ENCODE measurements at regions not wholly inside any gene's neighbourhood (a gene's known extent, or its start where the extent isn't known, plus 50 kb on each side); places are given as distances from the start of the nearest gene placed in this dataset.
A peak's percentile ranks its signal among the peaks of the same experiment; 100 is the strongest.

DNA sequence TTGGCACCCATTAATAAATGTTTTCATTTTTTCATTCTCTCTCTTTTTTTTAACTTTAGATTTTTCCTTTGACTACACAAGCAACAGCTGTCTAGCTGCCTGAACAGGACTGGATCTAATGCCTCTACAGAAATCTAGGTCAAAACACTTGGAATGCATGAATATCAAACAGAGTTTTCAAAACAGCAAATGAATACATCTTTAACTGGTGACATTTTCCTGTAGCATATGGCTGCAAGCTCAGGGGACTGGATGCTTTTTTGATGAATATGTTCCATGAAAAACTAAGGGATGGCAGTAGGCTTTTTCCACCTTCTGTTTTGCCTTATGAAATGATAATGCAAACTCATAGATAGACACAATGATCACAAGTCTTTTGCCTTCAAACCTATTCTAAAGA lies 661.7 kb downstream of the MCTP2 start:
- no peak for DNase-seq

DNA sequence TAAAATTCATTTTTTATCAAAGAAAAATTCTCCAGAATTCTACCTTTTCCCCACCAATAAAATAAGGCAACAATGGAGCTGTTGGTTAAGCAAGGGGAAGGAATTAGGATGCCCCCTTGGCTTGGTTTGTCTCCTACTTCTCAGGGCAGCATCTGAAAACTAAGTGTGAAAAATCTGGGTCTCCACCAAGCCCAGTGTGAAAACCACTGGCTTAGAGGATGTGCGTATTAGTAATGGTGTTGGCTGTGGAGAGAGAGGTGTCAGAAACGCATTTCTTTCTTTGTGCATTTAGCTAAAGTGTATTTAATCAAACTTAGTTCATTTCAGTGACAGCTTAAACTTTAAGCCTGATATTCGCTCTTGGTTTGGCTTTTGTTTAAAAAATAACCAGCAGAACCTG lies 662.7 kb downstream of the MCTP2 start:
- no peak for DNase-seq

DNA sequence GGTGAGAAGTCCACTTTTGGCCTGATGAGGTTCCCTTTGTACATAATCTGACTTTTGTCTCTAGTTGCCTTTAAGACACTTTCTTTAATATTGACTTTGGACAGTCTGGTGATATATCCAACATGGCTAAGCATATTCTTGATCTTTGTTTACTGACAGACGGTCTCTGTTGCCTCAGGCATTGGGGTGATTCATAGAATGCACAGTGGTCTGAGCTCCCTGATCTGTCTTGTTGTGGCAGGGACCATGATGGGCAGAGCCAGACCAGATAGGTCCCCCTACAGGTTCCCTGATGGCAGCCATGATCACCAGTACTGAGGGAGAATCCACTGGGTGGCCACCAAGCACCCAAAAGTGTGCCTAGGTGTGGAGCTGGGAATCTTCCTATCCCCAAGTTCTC lies 678.1 kb downstream of the MCTP2 start:
- DNase-seq = no peak

DNA sequence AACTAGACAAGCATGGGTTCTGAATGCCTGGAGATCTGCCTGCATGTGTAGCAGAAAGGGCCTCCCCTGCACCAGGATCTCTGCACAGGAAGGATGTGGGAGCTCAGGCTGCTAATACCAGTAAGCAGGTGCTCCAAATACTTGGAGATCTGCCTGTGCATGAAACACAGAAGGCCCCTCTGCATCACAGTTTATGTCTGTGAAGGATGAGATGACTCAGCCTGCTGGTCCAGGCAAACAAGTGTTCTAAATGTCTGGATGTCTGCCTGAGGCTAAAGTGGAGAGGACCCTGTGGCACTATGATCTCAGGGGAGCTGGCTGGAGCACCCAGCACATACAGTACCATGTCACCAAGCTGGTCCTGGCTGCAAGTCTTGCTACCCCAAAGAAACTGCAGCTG lies 678.8 kb downstream of the MCTP2 start:
- no peak for DNase-seq

DNA sequence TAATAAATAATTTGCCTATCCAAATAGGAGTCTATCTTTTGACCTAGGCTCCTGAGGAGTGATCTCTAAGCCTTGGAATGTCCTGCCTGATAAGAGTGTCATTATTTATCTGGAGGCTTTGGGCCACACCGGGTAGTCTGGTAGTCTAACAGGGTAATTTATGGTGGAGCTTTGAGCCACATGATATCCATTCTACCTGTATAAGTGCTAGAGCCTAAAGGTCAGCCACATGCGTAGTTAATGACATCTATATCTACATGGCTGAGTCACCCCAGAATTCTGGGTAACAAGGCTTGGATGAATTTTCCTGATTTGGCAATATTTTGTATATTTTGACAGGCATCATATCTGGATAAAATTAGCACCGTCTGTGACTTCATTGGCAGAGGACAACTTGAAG lies 681.4 kb downstream of the MCTP2 start:
- DNase-seq = no peak

DNA sequence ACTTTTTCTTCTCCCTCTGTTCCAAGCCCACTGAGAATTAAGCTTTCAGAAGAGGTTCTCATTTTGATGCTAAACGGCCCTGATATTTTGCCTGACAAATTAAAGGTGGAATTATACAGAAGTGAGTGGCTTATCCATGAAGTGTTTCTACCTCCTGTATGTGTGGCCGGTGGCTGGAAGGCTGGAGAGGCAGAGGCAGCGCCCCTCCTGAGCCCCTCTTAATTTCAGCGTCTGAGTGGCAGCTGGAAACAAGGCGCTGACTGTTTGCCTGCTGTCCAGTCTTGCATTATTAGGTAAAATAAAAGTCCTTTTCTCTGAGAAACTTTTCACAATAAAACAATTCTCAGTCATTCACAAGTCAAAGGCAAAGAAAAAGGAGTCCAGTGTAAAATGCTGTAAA lies 685.7 kb downstream of the MCTP2 start:
- no peak for DNase-seq

DNA sequence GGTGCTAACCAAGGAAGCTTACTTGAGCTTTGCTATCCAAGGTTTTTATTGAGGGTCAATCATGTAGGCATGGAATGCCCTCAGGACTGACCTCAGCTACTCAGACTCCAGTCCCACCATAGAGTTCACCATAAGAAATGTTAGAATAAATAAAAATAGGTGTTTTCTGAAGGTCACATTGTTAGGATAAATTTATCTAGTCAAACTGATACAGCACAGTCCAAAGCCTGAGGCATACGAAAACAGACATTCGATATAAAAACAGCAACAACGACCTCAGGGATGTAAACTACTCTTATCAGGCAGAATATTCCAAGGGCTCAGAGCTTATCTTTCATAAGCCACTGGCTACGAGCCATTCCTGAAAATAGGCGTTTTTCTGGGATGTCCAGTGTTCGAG lies 690.6 kb downstream of the MCTP2 start:
- no peak for DNase-seq

DNA sequence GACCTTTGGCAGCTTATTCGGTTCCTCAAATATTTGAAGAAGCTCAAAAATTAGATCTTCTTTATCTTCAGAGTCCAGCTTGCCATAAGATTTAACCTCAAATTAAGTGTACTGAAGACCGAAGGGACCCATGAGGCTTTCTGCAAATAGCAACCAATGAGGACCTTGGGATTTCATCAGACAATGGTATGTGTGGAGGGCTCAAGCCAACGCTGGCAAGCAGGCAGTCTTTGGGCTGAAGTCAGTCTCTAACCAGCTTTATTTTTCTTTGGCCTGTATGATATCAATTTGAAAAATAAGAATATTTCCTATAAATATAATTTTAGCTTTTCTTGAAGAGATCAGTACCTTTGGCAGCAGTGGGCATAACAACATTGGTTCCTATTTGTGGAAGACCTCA lies 692.7 kb downstream of the MCTP2 start:
- no peak for DNase-seq

DNA sequence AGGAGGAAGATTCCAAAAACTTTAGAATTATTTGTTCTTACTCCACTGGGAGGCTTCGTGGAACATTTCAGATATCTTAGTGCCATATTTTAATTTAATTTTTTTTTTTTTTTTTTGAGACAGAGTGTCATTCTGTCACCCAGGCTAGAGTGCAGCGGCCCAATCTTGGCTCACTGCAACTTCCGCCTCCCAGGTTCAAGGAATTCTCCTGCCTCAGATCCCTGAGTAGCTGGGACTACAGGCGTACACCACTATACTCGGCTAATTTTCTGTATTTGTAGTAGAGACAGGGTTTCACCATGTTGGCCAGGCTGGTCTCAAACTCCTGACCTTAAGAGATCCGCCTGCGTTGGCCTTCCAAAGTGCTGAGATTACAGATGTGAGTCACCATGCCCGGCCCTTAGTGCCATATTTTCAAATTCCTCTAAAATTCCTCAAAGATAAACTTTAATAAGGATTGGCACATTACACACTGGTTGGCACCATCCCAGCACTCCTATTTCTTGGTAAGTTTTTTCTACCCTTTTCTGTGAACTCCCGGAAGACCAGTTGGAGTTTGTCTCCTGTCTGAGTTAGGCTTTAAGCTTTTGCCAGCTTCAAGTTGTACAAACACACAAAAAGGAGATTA lies 693.7 kb downstream of the MCTP2 start:
- no peak for DNase-seq

DNA sequence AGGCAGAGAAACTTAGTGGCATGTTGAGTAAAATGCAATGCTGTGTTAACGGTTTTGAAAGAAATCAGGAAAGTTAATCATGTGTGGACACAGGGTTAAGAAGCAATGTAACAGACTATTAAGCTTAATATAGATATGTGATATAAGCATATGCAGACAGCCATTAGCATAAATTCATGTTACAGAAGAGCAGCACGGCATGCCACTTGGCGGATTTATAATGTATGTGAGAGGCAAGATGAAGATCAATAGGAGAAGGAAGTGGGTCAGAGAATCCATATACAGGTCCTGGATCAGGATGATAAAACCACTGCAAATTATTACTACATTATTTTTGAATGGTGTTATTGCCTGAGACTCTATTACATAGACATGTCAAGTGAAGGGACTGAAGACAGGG lies 694.3 kb downstream of the MCTP2 start:
- DNase-seq = no peak

DNA sequence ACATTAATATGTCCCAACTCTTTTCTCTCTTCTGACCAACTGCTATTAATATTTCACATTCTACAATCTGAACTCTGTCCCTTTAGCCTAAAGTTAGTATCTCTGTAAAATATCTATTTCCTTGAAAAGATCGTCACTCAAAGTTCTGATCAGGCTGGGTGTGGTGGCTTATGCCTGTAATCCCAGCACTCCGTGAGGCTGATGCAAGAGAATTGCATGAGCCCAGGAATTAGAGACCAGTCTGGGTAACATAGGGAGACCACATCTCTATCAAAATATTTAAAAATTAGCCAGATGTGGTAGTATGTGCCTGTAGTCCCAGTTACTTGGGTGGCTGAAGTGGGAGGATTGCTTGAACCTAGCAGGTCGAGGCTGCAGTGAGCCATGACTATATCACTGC lies 695.6 kb downstream of the MCTP2 start:
- no peak for DNase-seq

DNA sequence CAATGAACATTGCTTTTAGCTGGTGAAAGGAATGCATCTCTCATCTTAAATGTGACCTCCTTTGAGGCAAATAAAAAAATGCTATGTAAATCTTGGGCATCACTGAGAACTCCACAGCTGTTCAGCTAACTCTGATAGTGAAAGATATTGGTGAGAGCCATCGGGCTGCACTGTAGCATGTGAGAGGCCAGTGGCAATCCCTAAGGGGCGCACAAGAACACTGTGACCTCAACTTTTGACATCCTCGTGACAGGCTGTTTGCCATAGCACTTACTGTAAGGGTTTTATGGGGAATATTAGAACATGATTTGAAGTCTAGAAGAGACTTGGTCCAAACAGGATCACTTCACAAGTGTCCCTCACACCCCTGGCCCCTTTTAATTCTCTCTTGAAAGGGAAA lies 697.9 kb downstream of the MCTP2 start:
- no peak for DNase-seq

DNA sequence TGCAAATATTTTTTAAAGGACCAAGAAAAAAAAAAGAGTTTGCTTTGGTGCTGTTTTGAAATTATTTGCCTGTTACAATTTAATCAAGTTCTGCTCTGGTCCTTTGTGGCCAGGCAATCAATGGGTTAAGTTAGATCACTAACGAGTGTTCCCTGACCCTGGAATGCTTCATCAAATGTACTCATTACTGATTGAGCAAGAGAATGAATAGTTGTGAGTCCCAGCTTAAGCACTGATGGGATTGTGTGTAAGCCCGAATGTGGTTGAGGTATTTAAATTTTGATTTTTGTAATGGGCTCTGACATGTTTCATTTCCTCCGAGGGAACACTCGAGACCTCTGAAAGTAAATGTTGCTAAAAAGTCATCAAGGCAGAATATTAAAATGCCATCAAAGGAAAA lies 699.1 kb downstream of the MCTP2 start:
- DNase-seq = no peak

DNA sequence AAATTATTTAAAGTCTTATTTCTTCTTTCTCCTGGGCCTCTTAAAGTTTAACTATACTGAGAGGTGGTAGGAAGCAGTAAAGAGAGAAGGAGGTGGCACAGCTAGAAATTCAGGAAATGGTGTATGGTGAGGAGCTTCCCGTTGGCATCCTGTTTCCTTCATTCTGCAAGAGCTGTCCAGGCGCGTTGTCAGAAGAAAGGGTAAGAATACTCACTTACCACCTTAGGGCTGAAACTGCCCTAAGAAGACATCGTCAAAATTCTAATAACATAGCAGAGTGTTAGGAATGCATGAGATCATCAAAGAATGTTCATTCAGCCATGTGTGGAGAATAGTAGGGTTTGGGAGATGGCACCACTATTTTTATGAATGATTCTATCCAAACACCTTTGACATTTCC lies 699.6 kb downstream of the MCTP2 start:
- no peak for DNase-seq

DNA sequence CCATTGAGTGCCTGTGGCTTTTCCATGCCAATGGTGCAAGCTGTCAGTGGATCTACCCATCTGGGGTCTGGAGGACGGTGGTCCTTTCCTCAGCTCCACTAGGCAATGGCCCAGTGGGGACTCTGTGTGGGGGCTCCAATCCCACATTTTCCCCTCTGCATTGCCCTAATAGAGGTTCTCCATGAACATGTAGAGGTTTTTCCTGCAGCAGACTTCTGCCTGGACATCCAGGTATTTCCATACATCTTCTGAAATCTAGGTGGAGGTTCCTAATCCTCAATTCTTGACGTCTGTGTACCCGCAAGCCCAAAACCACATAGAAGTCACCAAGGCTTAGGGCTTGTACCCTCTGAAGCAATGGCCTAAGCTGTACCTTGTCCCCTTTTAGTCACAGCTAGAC lies 703.1 kb downstream of the MCTP2 start:
- no peak for DNase-seq

DNA sequence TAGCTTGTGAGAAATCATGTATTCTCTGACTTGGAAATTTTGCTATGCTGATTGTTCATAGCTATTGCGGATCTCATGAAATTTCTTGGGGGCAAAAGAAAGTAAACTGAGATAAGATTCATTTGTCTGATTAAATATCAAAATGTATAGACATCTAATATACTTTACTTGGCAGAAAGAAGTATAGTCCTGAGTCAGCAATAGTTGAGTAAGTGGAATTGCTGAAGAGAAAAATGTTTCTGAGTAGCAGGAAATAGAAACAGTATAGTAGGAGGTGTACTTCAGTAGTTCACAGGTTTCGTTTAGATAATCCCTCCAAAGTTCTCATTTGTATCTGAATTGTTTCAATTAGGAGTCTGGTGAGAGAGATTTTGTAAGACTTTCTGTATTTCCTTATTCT lies 705.9 kb downstream of the MCTP2 start:
- no peak for DNase-seq

DNA sequence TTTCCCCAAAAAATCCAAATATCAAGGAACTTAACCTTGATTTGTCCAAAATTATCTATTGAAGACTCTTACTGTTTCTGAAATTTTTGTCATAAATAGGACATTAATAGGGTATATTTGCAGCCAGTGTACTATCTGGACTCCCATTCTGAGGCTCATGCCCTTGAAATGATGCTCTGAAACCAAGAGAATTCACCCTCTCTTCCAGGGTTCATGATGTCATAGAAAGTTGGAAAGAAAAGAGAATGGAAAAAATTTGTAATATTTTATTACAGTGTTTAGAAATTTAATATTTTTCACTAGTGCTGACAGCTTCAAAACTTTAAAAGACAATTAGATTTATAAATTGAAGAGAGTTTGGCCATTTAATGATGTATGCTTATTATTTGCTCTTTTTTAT lies 712.5 kb downstream of the MCTP2 start:
- peak; percentile 5 for DNase-seq

DNA sequence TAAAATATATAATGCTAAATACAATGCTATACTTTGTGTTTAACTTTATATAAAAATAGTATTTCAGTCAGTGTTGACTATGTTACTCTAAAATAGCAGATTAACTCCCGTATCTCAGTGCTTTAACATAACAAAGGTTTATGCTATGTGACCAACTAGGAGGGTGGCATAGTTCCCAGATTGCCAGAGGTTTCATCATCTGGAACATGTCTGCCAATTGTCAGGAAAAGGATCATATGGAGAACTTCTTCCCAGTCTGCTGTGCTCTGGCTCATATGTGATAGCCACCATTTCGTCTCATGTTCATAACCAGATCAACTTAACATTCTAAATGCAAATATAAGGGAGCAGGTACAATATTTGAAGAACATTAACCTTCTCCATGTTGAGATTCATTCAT lies 720.2 kb downstream of the MCTP2 start:
- no peak for DNase-seq

DNA sequence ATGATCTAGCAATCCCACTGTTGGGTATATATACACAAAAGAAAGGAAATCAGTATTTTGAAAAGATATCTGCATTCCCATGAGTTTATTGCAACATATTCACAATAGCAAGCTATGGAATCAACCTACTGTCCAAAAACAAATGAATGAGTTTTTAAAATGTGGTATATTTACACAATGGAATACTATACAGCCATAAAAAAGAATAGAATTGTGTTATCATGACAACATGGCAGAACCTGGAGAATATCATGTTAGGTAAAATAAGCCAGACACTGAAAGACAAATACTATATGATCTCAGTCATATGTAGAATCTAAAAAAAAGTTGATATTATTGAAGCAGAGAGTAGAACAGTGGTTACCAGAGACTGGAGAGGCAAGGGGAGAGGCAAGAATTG lies 732.6 kb downstream of the MCTP2 start:
- DNase-seq = no peak

DNA sequence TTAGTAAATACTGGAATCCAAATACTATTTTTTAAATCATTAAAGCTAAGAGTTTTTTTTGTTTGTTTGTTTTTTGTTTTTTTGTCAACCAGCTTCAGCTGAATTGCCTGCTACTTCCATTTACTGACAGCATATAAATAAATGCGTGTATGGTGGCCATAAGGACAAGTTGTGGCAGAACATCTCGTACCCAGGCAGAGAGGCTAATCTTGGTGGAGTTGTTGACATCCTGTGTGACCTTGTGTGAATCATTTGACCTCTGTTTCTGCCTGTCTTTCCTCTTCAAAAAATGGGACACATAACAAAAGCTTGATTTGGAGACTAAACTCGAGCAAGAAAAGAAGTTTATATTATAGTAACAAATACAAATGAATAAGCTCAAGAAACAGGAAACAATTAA lies 734.2 kb downstream of the MCTP2 start:
- DNase-seq = no peak

DNA sequence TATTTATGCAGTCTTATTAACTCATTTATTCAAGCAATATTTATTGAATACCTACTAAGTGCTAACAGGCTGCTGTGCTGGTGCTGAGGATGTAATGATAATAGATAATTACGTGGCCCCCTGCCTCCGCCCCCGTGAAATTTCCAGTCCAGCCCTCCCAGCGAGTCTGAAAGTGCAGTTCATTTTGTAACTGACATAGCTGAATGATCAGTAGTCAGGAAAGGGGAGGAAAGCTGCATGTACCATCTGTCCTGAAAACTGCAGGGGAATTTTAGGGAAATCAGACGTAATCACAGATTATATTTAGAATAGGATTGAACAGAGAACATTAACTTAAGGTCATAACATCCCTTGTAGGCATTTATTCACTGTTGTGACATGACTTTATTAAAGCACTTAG lies 736.8 kb downstream of the MCTP2 start:
- DNase-seq = no peak

DNA sequence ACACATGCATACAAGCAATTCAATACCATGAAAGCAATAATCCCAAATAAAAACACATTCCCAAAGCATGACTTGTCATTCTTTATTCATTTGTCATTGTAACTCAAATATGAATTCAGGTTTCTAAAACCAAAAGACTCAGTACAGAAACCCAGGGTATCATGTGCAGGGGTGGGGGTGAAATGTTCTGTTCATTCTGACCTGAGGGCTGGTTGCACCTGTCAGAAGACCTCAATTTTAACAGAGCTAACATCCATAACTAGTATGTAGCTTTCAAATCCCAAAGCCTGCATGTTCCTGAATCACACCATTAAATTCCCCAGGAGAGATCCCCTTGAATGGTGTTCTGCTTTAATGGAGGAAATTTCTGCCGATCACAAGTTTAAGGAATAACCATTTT lies 738.7 kb downstream of the MCTP2 start:
- DNase-seq = no peak

DNA sequence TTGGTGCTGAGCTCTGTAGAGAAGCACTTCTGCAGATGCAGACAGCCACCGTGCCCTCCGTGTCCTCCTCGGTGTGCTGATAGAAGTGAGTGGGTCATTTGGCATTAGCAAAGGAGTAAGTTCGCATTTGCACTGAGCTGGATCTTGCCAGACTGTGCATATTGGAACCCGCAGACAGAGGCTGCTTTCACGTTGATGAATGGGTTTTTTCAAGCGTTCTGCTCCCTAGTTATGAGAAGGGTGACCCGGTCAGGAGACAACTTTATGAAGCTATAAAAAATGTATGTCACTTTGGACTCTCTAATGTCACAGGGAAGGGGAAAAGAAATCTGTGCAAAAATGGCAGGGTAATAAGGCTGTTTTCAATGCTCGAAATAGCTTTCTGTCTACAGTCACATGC lies 739.4 kb downstream of the MCTP2 start:
- DNase-seq = no peak

DNA sequence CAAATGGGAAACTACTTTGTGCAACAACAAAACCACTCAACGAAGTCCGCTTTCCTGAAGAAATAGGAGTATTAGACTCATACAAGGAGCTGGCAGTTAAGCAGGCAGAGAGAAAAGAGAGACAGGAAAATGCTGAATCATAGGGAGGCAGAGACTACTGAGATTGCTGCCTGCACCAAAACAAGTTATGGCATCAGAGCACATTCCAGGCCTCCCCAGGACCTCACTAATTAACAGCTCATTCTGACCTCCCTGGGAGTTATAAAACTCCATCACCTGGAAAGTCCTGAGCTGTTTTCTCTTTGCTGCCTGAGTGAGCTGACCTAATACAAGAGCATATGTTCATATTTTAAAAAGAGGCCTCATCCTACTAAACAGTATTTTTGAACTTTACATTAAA lies 741.0 kb downstream of the MCTP2 start:
- DNase-seq = no peak

DNA sequence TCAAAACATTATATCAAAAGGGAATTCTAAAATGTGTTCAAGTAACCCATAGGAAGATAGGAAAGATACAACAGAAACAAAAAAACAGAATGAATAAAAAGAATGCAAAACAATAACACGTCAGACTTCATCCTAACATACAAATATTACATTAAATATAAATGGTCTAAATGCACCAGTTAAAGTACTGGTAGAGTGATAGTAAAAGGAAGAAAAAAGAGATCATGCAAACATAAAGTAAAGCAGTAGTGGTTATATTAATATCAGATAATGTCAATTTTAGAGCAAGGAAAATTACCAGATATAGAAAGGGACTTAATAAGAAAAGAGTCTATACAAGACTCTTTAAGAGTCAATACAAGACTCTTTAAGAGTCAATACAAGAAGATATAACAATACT lies 755.7 kb downstream of the MCTP2 start:
- DNase-seq = no peak

Data from muscle of arm (tissue), 1 donor.